Fibroblast of peridontal ligament (primary cell): ENCODE measurements at regions not wholly inside any gene's neighbourhood (a gene's known extent, or its start where the extent isn't known, plus 50 kb on each side); places are given as distances from the start of the nearest gene placed in this dataset.

Source experiments
- DNase-seq: peaks from one replicate; pipeline ENCODE4 v3.0.0-alpha.2; 2010; ENCODE audit errors: extremely low read depth

DNA sequence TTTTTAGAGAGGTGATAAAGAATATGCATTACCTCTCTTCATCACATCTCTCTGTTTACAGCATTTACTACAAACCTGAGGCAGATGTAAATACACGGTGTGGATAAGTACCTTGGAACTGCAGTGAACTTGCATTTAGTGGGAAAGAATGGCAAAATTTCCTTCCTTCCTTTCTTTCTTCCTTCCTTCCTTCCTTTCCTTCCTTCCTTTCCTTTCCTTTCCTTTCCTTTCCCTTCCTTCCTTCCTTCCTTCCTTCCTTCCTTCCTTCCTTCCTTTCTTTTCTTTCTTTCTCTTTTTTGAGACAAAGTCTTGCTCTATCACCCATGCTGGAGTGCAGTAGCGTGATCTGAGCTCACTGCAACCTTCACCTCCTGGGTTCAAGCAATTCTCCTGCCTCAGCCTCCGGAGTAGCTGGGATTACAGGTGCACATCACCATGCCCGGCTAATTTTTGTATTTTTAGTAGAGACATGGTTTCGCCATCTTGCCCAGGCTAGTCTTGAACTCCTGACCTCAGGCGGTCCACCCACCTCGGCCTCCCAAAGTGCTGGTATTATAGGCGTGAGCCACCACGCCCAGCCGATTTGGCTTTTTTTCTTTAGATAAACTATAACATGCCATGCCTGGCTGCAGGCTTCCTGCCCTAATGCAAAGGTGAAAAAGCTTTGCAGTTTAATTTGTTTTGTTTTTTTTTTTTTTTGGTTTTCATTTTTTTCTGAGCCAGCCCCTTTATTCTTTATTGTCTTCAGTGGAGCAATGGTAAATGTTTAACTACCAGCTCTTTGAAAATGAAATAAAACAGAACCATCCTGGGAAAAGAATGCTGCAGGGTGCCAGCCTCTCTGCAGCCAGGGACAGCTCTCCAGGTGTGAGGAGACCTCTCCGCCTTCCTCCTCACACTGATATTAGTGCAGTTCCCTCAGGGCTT, 64.2 kb upstream of the NEDD9 start:
- no peak for DNase-seq

DNA sequence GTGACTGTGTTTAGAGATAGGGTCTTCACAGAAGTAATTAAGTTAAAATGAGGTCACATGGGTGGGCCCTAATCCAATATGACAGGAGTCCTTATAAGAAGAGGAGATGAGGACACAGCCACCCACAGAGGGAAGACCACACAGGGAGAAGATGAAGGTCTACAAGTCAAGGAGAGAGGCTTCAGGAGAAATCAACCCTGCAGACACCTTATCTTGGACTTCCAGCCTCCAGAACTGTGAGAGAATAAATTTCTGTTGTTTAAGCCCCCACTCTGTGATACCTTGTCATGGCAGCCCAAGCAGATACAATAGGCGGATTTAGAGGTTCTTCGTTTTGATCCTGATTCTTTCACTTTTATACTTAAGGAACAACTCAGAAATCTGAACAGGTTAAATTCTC, 63.5 kb upstream of the NEDD9 start:
- DNase-seq: no peak

DNA sequence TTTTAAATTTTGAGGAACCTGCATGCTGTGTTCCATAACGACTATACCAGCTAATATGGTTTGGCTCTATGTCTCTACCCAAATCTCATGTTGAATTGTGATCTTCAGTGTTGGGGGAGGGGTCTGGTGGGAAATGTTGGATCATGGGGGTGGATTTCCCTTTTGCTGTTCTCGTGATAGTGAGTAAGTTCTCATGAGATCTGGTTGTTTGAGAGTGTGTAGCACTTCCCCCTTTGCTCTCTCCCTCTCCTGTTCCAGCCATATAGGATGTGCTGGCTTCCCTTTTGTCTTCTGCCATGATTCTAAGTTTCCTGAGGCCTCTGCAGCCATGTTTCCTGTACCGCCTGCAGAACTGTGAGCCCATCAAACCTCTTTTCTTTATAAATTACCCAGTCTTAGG, 61.8 kb upstream of the NEDD9 start:
- DNase-seq: no peak

DNA sequence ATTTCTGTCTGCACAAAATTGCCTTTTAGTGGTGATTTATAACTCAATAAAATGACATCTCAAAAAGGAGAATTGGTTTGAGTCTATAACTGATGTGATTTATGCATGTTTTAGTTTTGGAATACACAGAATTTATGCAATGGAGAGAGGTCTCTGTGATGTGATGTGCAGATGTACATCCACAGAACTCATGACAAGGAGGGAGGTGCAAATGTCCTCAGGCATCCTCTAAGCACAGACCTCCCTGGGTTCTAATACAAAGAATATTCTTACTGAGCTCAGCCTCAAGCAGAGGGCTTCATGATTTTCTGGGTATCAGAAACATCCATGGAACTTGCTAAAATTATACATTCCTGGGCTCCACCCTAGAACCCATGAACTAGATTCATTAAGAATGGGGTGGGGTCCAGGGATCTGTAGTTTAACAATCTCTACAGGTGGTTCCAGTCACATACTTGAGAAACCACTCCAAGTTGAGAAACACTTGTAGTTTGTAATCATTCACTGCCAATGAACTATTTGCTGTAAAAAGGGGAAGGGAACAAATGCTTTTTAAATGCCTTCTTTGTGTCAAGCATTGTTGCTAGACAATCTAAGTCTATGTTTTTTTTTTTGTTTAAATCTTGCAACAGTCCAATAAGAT, 60.2 kb upstream of the NEDD9 start:
- no peak for DNase-seq

DNA sequence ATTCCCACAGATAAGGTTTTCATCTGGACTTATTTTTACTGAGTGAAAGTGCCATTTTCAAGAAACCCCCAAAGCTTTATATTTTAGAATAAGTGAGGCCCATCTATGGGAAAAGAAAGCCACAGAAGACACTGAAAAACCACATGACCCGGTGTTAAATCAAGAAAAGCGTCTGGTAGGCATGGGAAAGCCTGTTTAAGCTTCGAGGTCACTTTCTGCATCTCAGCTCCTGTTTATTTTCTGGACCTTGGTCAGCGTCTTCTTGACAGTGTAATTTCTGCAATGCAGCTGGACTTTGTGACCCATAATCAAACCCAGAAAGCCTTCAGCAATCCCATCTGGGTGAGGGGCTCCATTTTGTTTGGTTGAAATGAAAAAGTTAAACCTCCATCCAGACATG, 59.6 kb upstream of the NEDD9 start:
- no peak for DNase-seq

DNA sequence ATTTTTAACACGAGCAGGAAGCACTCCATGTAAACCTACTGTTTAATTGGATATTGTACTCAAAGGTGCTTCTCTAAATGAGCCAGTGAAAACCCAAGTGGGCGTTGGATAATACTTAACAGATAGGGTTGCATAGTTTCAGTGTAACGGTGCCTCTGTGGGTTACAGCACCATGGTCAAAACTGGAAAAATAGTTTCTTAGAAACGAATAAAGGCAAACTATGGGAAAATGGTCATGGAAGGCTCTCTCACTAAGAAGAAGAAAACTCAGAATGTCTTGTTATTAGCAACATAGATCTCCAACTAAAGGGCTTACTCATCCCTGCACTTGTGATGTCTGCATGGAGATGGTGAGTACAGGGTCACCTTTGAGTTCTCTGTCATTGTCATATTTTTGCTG, 59.1 kb upstream of the NEDD9 start:
- no peak for DNase-seq

DNA sequence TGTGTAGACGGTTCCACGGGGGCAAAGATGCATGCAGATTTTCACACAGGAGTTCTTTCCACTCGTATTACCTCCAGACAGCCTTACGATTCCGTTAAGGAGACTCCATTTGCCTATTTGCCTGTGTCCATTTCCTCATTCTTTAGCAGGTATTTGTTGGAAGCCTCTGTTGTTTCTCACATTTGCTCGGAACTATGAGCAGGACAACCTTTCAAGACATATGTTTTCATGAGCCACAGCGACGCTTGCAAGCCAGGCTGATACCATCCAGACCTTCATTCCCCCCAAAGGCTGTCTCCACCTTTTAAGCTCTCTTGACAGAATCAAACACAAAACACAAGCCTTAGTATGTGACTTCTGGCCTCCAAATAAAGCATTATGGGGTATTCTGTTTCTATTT, 57.6 kb upstream of the NEDD9 start:
- no peak for DNase-seq

DNA sequence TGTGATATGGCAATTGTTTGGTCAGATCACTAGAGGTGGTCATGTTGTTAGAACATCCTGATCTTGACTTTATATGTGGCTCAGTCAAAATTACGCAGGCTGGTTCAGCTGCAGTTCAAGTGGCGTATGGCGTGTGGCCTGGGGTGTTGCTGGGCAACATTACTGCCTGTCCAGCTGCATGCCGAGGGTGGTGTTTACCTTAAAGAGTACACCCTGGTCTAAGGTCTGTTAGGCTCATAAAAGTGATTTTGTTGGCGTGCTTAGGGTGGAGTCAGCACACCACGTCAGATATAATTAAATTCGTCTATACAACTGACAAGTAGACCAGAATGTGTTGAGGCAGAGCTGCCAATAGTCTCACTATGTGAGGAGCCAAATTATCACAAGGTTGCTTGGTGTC, 55.6 kb upstream of the NEDD9 start:
- DNase-seq: no peak

DNA sequence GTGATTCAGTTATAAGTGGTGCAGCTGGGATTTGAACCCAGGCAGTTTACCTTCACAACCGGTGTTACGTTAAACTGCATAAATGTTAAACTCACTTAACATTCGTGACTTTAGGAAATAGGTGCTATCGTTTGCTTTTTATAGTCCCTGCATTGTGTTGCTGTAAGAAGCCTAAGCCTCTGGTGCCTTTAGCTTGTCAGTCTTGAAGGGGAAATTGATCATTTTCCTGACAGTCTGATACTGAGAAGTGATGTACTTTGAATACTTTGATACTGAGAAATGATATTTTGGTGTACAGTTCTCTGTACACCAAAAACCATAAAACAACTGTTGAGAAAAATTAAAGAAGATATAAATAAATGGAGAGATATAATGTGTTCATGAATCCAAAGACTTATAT, 52.5 kb upstream of the NEDD9 start:
- no peak for DNase-seq

DNA sequence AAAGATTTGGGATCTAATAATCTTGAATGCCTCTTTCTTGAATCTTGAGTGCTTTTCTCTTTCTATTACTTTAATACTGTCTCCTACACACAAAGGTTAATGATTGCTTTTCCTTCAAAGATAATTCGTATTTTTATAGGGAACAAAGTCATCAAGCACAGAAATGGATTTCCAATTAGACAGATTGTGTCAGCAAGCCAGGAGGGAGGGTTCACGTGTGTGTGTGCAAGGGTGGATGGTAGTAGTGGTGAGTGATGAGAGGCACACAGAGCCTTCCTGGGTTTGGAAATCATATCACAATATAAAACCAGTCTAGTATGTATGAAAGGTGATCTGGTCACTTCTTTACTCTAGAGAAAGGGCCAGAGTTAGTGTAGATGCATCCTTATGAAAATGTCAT, 51.2 kb upstream of the NEDD9 start:
- no peak for DNase-seq

DNA sequence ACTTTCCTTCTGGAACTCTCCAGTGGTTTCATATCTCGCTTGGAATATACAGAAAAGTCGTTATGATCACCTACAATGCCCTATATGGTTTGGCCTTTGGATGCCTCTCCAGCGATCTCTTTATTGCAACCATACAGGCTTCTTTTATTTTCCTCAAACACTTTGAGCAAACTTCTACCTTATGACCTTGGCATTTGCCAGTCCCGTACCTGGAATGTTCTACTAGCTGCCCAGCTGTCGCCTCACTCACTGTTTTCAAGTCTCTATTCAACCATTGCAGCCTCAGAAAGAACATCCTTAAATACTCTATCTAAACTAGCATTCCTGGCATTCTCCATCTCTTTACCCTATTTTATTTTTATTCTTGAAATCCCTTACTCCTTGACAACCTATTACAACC, 50.4 kb upstream of the NEDD9 start:
- no peak for DNase-seq
